HCT116 (cell line): ENCODE measurements at regions not wholly inside any gene's neighbourhood (a gene's known extent, or its start where the extent isn't known, plus 50 kb on each side); places are given as distances from the start of the nearest gene placed in this dataset.

Experiments used
- ATAC-seq: fragments of 200-7000 bp; cut with Tn5 transposase; 2 replicates; pipeline ENCODE4 v1.9.1; 2020; ENCODE audit warnings: mild to moderate bottlenecking, moderate library complexity
- BruUV-seq: library from RNA; stranded (reverse); fragments of 400-500 nt; replicated peaks from 2 replicates; lab custom pipeline; 2021; lab: Mats Ljungman, UMichigan
- CTCF ChIA-PET: fragments of 300-600 bp; sonication (Branson Sonifier 250); formaldehyde crosslinking; loops from one replicate; lab custom pipeline; 2021; ENCODE audit warnings: antibody characterized with exemption; lab: Charles Lee
- POLR2A ChIA-PET: fragments of 300-600, 350-600 bp; sonication (Branson Sonifier 250); formaldehyde crosslinking; loops from one replicate; lab custom pipeline; 2021; ENCODE audit warnings: antibody characterized with exemption; lab: Charles Lee
- RAD21 ChIA-PET, 2 experiments: fragments of 300-600 bp; sonication (Branson Sonifier 250); formaldehyde crosslinking; loops; one replicate each; lab custom pipeline; 2023; ENCODE audit warnings: low total read pairs in 2 of 2; ENCODE audit not compliant: uncharacterized antibody in 2 of 2, unreplicated experiment in 2 of 2, low non-redundant PET in 1 of 2; lab: Charles Lee
- DNase-seq: peaks from one replicate; pipeline ENCODE4 v3.0.0-alpha.2; 2010; ENCODE audit warnings: low read depth, low spot score
- H2AFZ ChIP-seq: fragments of 200-600 bp; shearing (Covaris generic), sonication (generic); 2 replicates; pipeline ENCODE4 v1.6.1; 2017; ENCODE audit warnings: low read depth, mixed run types, mixed read lengths, antibody characterized with exemption, low read length; ENCODE audit not compliant: poor library complexity, severe bottlenecking
- H3K27ac ChIP-seq: 2 replicates; pipeline ENCODE4 v1.5.1; 2012; ENCODE audit warnings: low read depth, low read length
- H3K27me3 ChIP-seq: fragments of 200-600 bp; sonication (generic); 2 replicates; pipeline ENCODE4 v1.6.1; 2016; ENCODE audit warnings: mixed run types, low read length, mixed read lengths; ENCODE audit not compliant: insufficient read depth
- H3K36me3 ChIP-seq, 2 experiments: fragments of 200-500 bp in 1 of 2; fragments of 200-600 bp in 1 of 2; sonication (Bioruptor generic) in 1 of 2; sonication (generic) in 1 of 2; 2 replicates each; pipeline versions ENCODE4 v1.5.1 to v1.6.1; 2014 to 2016; ENCODE audit warnings: low read length in 2 of 2, inconsistent platforms in 1 of 2, mixed read lengths in 1 of 2, mixed run types in 1 of 2; ENCODE audit not compliant: insufficient read depth in 2 of 2, control insufficient read depth in 1 of 2
- H3K4me1 ChIP-seq, 2 experiments: fragments of 200-600 bp in 1 of 2; sonication (generic) in 1 of 2; 2 replicates each; pipeline versions ENCODE4 v1.5.1 to v1.6.1; 2012 to 2017; ENCODE audit warnings: low read length in 2 of 2, inconsistent platforms in 1 of 2, mild to moderate bottlenecking in 1 of 2, mixed read lengths in 1 of 2, mixed run types in 1 of 2, moderate library complexity in 1 of 2; ENCODE audit not compliant: insufficient read depth in 2 of 2, control insufficient read depth in 1 of 2
- H3K4me2 ChIP-seq: fragments of 200-600 bp; sonication (generic); 2 replicates; pipeline ENCODE4 v1.6.1; 2017; ENCODE audit warnings: mixed run types, low read length, mixed read lengths
- H3K4me3 ChIP-seq, 2 experiments: fragments of 200-600 bp in 1 of 2; sonication (generic) in 1 of 2; replicated peaks in 1 of 2; 2 replicates each; pipeline ENCODE4 v1.5.1; 2011 to 2016; ENCODE audit warnings: low read length in 2 of 2, control low read depth in 1 of 2, low read depth in 1 of 2, mild to moderate bottlenecking in 1 of 2, mixed read lengths in 1 of 2, mixed run types in 1 of 2
- H3K79me2 ChIP-seq: fragments of 200-600 bp; sonication (generic); 2 replicates; pipeline ENCODE4 v1.6.1; 2017; ENCODE audit warnings: mild to moderate bottlenecking, mixed run types, low read length, moderate library complexity, mixed read lengths; ENCODE audit not compliant: insufficient read depth
- H3K9ac ChIP-seq: fragments of 200-600 bp; sonication (generic); 2 replicates; pipeline ENCODE4 v1.6.1; 2016; ENCODE audit warnings: low read length, mixed read lengths
- H3K9me2 ChIP-seq: fragments of 200-600 bp; sonication (generic), shearing (Covaris generic); 2 replicates; pipeline ENCODE4 v1.6.1; 2017; ENCODE audit warnings: mixed run types, mild to moderate bottlenecking, moderate library complexity; ENCODE audit not compliant: insufficient read depth
- H3K9me3 ChIP-seq, 2 experiments: fragments of 200-500 bp in 1 of 2; fragments of 200-600 bp in 1 of 2; sonication (Bioruptor generic) in 1 of 2; sonication (generic) in 1 of 2; 2 replicates each; pipeline ENCODE4 v1.6.1; 2014 to 2017; ENCODE audit warnings: low read length in 2 of 2, mixed read lengths in 2 of 2, inconsistent platforms in 1 of 2, low read depth in 1 of 2, mild to moderate bottlenecking in 1 of 2, mixed run types in 1 of 2, moderate library complexity in 1 of 2; ENCODE audit not compliant: control insufficient read depth in 1 of 2, insufficient read depth in 1 of 2
- H4K20me1 ChIP-seq: fragments of 200-600 bp; sonication (generic), shearing (Covaris generic); 2 replicates; pipeline ENCODE4 v1.6.1; 2017; ENCODE audit warnings: mixed run types, mild to moderate bottlenecking, moderate library complexity; ENCODE audit not compliant: insufficient read depth
- CEBPB ChIP-seq: IDR thresholded peaks from 2 replicates; pipeline ENCODE4 v1.6.1; 2012; ENCODE audit warnings: low read depth
- ELF1 ChIP-seq: IDR thresholded peaks from 2 replicates; pipeline ENCODE4 v1.6.1; 2012; ENCODE audit warnings: low read depth, borderline replicate concordance
- EZH2 ChIP-seq: fragments of 200-600 bp; sonication (generic); IDR thresholded peaks from 2 replicates; pipeline ENCODE4 v1.6.1; 2017; ENCODE audit warnings: antibody characterized with exemption, mixed run types
- FOSL1 ChIP-seq: IDR thresholded peaks from 2 replicates; pipeline ENCODE4 v1.6.1; 2012; ENCODE audit warnings: low read depth
- POLR2A ChIP-seq: IDR thresholded peaks from 2 replicates; pipeline ENCODE4 v1.7.0; 2011; ENCODE audit warnings: borderline replicate concordance; ENCODE audit not compliant: insufficient read depth, insufficient read length; ENCODE audit errors: extremely low read depth
- POLR2AphosphoS5 ChIP-seq: IDR thresholded peaks from 2 replicates; pipeline ENCODE4 v1.6.1; 2011; ENCODE audit warnings: mild to moderate bottlenecking, low read depth, low read length, moderate library complexity
- intact Hi-C: fragments of 100-400 bp; cut with micrococcal nuclease; formaldehyde crosslinking; loops from 2 replicates; pipeline ENCODE4 v1.10.0; 2022
- TF ChIP-seq, protein P1 (sequence below): IDR thresholded peaks from 2 replicates; pipeline ENCODE4 v1.6.1; 2012; ENCODE audit warnings: low read depth

DNA sequence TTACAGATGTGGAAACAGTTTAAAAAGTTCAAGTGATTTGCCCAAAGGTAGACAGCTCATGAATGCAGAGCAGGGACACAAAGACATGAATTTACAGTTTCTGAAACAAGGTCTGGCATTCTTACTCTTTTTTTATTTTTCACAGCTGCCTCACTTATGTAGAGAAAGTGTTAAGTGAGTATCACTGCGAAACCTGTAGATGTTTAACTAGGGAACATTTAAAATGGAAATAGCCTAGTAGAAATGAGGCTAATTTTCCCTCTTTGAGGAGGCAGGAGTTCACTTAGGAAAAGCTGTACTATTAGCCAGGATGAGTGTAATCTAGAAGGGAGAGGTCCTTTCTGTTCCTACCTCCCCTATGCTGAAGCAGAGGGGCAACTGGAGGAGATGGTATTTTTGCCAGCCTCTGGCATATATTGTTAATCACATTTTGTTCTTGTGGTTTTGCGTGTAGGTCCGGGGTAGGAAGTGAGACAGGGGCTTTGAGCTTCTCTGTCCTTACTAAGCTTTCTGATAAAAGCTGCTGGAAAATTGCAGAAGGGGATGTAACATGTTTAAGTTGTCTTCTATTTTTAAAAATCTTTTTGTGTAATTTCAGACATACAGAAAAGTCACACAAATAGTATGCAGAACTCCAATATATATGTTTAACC lies 492.8 kb upstream of the NR3C2 start:
- H3K27me3 ChIP-seq: no peaks in the 10 kb centered on the region
- CTCF ChIA-PET: no interaction called here
- H4K20me1 ChIP-seq: no peaks in the 10 kb centered on the region
- H2AFZ ChIP-seq: no peak overlapping the region
- TF ChIP-seq FOSL1 (no peak), POLR2A (no peak), ELF1 (no peak), CEBPB (no peak), EZH2 (no peak), POLR2AphosphoS5 (no peak)
- TF ChIP-seq, protein P1, sequence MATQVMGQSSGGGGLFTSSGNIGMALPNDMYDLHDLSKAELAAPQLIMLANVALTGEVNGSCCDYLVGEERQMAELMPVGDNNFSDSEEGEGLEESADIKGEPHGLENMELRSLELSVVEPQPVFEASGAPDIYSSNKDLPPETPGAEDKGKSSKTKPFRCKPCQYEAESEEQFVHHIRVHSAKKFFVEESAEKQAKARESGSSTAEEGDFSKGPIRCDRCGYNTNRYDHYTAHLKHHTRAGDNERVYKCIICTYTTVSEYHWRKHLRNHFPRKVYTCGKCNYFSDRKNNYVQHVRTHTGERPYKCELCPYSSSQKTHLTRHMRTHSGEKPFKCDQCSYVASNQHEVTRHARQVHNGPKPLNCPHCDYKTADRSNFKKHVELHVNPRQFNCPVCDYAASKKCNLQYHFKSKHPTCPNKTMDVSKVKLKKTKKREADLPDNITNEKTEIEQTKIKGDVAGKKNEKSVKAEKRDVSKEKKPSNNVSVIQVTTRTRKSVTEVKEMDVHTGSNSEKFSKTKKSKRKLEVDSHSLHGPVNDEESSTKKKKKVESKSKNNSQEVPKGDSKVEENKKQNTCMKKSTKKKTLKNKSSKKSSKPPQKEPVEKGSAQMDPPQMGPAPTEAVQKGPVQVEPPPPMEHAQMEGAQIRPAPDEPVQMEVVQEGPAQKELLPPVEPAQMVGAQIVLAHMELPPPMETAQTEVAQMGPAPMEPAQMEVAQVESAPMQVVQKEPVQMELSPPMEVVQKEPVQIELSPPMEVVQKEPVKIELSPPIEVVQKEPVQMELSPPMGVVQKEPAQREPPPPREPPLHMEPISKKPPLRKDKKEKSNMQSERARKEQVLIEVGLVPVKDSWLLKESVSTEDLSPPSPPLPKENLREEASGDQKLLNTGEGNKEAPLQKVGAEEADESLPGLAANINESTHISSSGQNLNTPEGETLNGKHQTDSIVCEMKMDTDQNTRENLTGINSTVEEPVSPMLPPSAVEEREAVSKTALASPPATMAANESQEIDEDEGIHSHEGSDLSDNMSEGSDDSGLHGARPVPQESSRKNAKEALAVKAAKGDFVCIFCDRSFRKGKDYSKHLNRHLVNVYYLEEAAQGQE: no peak
- TF ChIP-seq, all 23 proteins: peak for 0
- no peaks in the 10 kb centered on the region for H3K36me3 ChIP-seq
- no peak overlapping the region for H3K4me2 ChIP-seq
- no peaks in the 10 kb centered on the region for H3K79me2 ChIP-seq
- DNase-seq (no peak), ATAC-seq (no peak)
- RAD21 ChIA-PET: no interaction called here
- intact Hi-C loops: no loop called here
- BruUV-seq: no TSS peak
- H3K9me3 ChIP-seq: 0 out of 4 replicates have a peak, but pooled peaks cover 0 to 4% of the 10 kb centered on the region in 2 experiments
- H3K27ac ChIP-seq: no peak overlapping the region
- POLR2A ChIA-PET: no interaction called here
- H3K9ac ChIP-seq: no peak overlapping the region
- no peaks in the 10 kb centered on the region for H3K4me1 ChIP-seq
- H3K9me2 ChIP-seq: no peaks in the 10 kb centered on the region
- no peak overlapping the region for H3K4me3 ChIP-seq
